Common myeloid progenitor, CD34-positive (primary cell): ENCODE measurements at regions not wholly inside any gene's neighbourhood (a gene's known extent, or its start where the extent isn't known, plus 50 kb on each side); places are given as distances from the start of the nearest gene placed in this dataset.

Source experiments
- CTCF ChIA-PET: fragments of 350-600 bp; sonication (Branson Sonifier 250); formaldehyde crosslinking; loops from one replicate; lab custom pipeline; 2021; ENCODE audit warnings: antibody characterized with exemption; lab: Charles Lee
- POLR2A ChIA-PET: fragments of 350-600 bp; sonication (Branson Sonifier 250); formaldehyde crosslinking; loops from one replicate; lab custom pipeline; 2021; ENCODE audit warnings: antibody characterized with exemption; lab: Charles Lee
- DNase-seq, 3 donors: peaks; one replicate each; pipeline versions ENCODE4 v3.0.0 to v3.0.0-alpha.2; 2013
- H3K27ac ChIP-seq, 2 experiments: 1 replicate in 1 of 2; 2 replicates in 1 of 2; pipeline ENCODE4 v1.7.0; 2013; ENCODE audit warnings: inconsistent platforms in 2 of 2, low read length in 2 of 2, mild to moderate bottlenecking in 2 of 2, low read depth in 1 of 2, moderate library complexity in 1 of 2; ENCODE audit not compliant: severe bottlenecking in 2 of 2, insufficient read depth in 1 of 2, poor library complexity in 1 of 2
- H3K27me3 ChIP-seq, 5 experiments: replicated peaks in 2 of 5; 1 replicate in 3 of 5; 2 replicates in 2 of 5; pipeline versions ENCODE4 v1.6.1 to v1.7.0; 2013; ENCODE audit warnings: low read length in 4 of 5, mild to moderate bottlenecking in 2 of 5, moderate library complexity in 2 of 5, inconsistent platforms in 1 of 5; ENCODE audit not compliant: insufficient read depth in 5 of 5, control insufficient read depth in 4 of 5
- H3K36me3 ChIP-seq, 4 experiments: 1 replicate in 2 of 4; 2 replicates in 2 of 4; pipeline versions ENCODE4 v1.6.1 to v1.7.0; 2013; ENCODE audit warnings: low read length in 3 of 4, control low read depth in 1 of 4, mild to moderate bottlenecking in 1 of 4; ENCODE audit not compliant: control insufficient read depth in 4 of 4, insufficient read depth in 4 of 4
- H3K4me1 ChIP-seq, 4 experiments: 1 replicate in 3 of 4; 2 replicates in 1 of 4; pipeline versions ENCODE4 v1.6.1 to v1.7.1; 2013; ENCODE audit warnings: low read length in 3 of 4, mild to moderate bottlenecking in 3 of 4, control low read depth in 1 of 4, inconsistent platforms in 1 of 4, moderate library complexity in 1 of 4; ENCODE audit not compliant: control insufficient read depth in 4 of 4, insufficient read depth in 4 of 4; ENCODE audit errors: control extremely low read depth in 1 of 4
- H3K4me3 ChIP-seq, 7 experiments: 1 replicate in 4 of 7; 2 replicates in 3 of 7; pipeline versions ENCODE4 v1.5.1 to v1.7.0; 2013; ENCODE audit warnings: mild to moderate bottlenecking in 7 of 7, low read length in 6 of 7, moderate library complexity in 6 of 7, inconsistent platforms in 2 of 7, low read depth in 2 of 7, control low read depth in 1 of 7; ENCODE audit not compliant: insufficient read depth in 4 of 7, control insufficient read depth in 1 of 7; ENCODE audit errors: extremely low read depth in 1 of 7
- H3K9me3 ChIP-seq, 5 experiments: 1 replicate in 4 of 5; 2 replicates in 1 of 5; pipeline versions ENCODE4 v1.6.1 to v1.7.1; 2013; ENCODE audit warnings: low read length in 4 of 5, mild to moderate bottlenecking in 2 of 5, inconsistent platforms in 1 of 5, low read depth in 1 of 5, moderate library complexity in 1 of 5; ENCODE audit not compliant: control insufficient read depth in 4 of 5, insufficient read depth in 2 of 5; ENCODE audit errors: control extremely low read depth in 1 of 5
- WGBS: methylation state at CpG from one replicate; pipeline ENCODE4 v1.1.5; 2013; ENCODE audit not compliant: insufficient coverage; 5-methylcytosine and 5-hydroxymethylcytosine counted together

DNA sequence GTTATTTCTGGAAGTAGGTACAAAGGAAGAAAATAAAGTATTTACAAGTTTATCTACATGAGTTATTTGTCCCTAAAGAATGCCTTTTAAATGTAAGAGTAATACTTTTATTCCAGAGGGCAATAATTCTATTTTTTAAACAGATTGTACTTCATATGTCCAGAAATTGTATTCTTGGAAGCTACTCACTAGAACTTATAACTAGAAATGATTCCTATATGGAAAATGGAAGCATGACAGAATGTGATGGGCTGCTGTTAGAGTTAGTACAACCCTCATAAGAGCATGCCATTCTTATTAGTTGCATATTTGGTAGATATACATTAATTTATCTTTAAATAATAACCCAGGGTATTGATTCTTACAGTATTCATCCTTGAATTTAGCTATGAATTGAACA is 362.0 kb downstream of the FSIP2 start:
- no peaks in the 10 kb centered on the region for H3K9me3 ChIP-seq
- no peaks in the 10 kb centered on the region for H3K4me1 ChIP-seq
- H3K27me3 ChIP-seq = no peaks in the 10 kb centered on the region
- ChIA-PET POLR2A (no interaction called here), CTCF (no interaction called here)
- no peak for DNase-seq
- H3K4me3 ChIP-seq = no peak overlapping the region
- no peaks in the 10 kb centered on the region for H3K36me3 ChIP-seq
- no peak overlapping the region for H3K27ac ChIP-seq

DNA sequence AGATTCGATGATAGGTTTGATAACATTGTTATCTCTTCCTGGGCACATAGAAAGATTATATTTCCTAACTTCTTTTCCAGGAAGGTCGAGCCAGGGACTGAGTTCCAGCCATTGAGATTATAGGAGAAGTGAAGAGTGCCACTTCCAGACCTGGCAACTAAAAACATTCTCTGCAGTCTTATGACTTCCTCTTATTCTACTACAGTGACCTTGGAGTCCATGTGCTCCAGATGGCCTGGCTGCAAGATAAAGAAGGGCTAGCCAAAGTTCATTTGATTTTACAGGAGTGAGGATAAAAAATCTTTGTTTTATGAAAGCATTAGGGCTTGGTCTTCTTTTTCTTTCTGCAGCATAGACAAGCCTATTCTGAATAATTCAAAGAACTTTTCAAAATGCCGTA is 363.0 kb downstream of the FSIP2 start:
- ChIA-PET POLR2A (no interaction called here), CTCF (no interaction called here)
- no peaks in the 10 kb centered on the region for H3K9me3 ChIP-seq
- H3K27ac ChIP-seq = no peak overlapping the region
- no peaks in the 10 kb centered on the region for H3K4me1 ChIP-seq
- H3K27me3 ChIP-seq = no peaks in the 10 kb centered on the region
- WGBS = 60% methylated on average over 1 of the region's 3 CpGs
- H3K36me3 ChIP-seq = no peaks in the 10 kb centered on the region
- no peak overlapping the region for H3K4me3 ChIP-seq
- no peak for DNase-seq

DNA sequence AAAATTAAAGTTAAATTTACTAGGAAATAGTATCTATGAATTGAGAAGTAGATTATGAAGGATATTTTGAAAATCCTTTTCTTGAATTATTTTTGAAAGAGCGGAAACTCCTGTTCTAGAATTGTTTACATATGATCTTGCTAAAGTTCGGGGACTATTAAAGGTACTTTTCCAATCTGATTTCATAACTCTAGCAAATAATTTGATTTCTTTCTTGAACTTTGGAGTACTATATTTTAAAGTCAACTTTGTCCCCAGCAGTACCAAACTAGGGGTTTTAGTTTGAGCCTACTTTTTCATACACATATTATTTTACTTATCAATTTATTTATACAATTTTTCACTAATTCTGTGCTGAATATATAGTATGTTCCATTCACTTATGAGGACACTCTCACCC is 364.7 kb downstream of the FSIP2 start:
- no CpG with 5 or more reads among the region's 2 CpGs for WGBS
- no peak overlapping the region for H3K4me3 ChIP-seq
- no peaks in the 10 kb centered on the region for H3K4me1 ChIP-seq
- DNase-seq = no peak
- H3K9me3 ChIP-seq = no peaks in the 10 kb centered on the region
- no peaks in the 10 kb centered on the region for H3K36me3 ChIP-seq
- H3K27ac ChIP-seq = no peak overlapping the region
- no peaks in the 10 kb centered on the region for H3K27me3 ChIP-seq
- CTCF ChIA-PET = no interaction called here
- POLR2A ChIA-PET = no interaction called here

DNA sequence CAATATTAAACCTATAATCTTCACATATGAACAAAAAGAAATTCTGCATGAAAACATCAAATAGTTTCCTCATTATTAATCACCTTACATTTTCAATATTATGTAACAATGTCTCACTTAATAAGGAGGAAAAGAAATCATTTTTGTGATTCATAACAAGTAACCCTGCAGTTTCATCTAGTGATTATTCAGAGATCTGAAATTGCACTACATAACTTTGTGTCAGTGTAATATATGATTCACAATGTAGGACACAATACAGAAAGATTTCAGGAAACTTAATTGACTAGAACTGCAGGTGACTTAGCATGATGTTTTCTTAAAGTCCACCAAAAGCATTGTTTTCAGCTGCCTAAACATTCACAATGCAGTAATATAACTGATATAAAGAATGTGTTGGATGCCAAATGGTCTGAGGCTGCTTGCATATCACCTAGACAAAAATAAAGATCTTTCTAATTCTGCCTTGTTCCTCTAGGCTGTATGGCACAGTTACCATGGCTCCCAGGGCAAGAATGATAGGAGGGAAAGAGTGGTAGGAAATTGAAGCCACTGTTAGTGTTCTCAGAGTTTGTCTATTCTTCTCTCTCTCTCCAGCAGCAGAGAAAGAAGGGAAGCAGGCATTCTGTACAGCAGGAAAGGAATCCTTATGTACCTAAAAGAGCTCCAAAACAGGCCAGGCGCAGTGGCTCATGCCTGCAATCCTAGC is 366.6 kb downstream of the FSIP2 start:
- POLR2A ChIA-PET = no interaction called here
- no peaks in the 10 kb centered on the region for H3K27me3 ChIP-seq
- DNase-seq = no peak
- H3K9me3 ChIP-seq = no peaks in the 10 kb centered on the region
- WGBS = 80% methylated on average over 1 of the region's 1 CpG
- H3K36me3 ChIP-seq = no peaks in the 10 kb centered on the region
- no peak overlapping the region for H3K4me3 ChIP-seq
- no peaks in the 10 kb centered on the region for H3K4me1 ChIP-seq
- H3K27ac ChIP-seq = no peak overlapping the region
- CTCF ChIA-PET = interaction anchor here (1.2 kb wide), 1 partner anchor 10 kb away, joined by 3 read pairs; no protein-coding TSS in a partner anchor

DNA sequence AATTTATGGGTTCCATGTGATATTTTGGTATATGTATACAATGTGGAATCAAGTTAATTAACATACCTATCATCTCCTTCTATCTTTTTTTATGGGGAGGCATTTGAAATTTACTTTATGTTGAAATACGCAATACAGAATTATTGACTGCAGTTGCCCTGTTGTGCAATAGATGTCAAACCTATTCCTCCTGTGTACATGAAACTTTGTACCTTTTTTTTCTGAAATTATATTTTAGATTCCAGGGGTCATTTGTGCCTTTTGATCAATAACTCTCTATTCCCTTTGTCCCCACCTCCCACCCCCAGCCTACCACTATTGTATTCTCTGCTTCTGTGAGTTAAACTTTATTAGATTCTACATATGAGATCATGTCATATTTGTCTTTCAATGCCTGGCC is 369.9 kb downstream of the FSIP2 start:
- no peaks in the 10 kb centered on the region for H3K36me3 ChIP-seq
- no peaks in the 10 kb centered on the region for H3K27me3 ChIP-seq
- ChIA-PET CTCF (no interaction called here), POLR2A (no interaction called here)
- no peak for DNase-seq
- H3K9me3 ChIP-seq = peaks cover 0 to 9% (median 0%) of the 10 kb centered on the region in 5 experiments
- no peak overlapping the region for H3K4me3 ChIP-seq
- no peaks in the 10 kb centered on the region for H3K4me1 ChIP-seq
- no peak overlapping the region for H3K27ac ChIP-seq
- 100% methylated on average over 1 of the region's 1 CpG for WGBS

DNA sequence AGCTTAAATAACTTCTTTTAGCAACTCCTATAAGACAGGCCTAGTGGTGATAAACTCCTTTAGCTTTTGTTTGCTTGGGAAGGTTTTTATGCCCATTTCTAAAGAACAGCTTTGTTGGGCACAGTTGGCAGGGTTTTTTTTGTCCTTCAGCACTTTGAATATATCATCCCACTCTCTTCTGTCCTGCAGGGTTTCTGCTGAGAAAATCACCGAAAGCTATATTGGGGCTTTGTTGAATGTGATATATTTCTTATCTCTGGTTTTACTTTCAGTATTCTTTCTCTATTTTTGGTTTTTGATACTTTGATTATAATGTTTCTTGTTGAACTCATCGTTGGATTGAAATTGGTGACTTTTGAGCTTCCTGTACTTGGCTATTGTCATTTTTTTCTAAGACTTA is 372.8 kb upstream of the ZC3H15 start:
- Histone ChIP-seq H3K4me3 (no peak overlapping the region), H3K9me3 (peaks cover 2 to 20% (median 5%) of the 10 kb centered on the region in 5 experiments), H3K27ac (no peak overlapping the region), H3K36me3 (no peaks in the 10 kb centered on the region), H3K4me1 (no peaks in the 10 kb centered on the region), H3K27me3 (no peaks in the 10 kb centered on the region)
- CTCF ChIA-PET = interaction anchor here (0.9 kb wide), 1 partner anchor 35 kb away, joined by 3 read pairs; no protein-coding TSS in a partner anchor
- WGBS = no CpG with 5 or more reads among the region's 2 CpGs
- DNase-seq = no peak
- POLR2A ChIA-PET = no interaction called here

DNA sequence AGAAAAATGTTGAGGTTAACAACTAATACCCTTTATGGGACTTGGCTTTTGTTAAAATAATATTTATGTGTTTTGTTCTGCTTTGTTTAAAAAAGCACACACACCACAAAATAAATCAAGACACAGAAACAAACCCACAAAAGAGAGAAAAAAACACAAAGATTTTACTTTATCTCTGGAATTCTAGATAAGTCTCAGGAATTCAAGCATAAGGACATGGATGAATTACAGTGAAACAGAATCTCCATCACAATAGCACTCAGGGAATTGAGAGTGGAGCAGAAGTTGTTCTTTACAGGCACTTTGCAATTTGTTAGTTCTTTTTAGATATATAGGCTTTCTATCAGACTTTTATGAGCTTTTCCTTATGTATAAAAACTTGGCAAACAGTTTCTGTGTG is 360.9 kb upstream of the ZC3H15 start:
- POLR2A ChIA-PET = no interaction called here
- CTCF ChIA-PET = no interaction called here
- H3K4me1 ChIP-seq = no peaks in the 10 kb centered on the region

More for the DNA sequence above, 360.9 kb upstream of the ZC3H15 start:
- H3K27ac ChIP-seq = no peak overlapping the region
- no peaks in the 10 kb centered on the region for H3K36me3 ChIP-seq
- H3K27me3 ChIP-seq = no peaks in the 10 kb centered on the region
- no peak for DNase-seq
- H3K4me3 ChIP-seq = no peak overlapping the region
- peaks cover 0 to 3% (median 0%) of the 10 kb centered on the region in 5 experiments for H3K9me3 ChIP-seq
